ENCODE measurements at regions not wholly inside any gene's neighbourhood (a gene's known extent, or its start where the extent isn't known, plus 50 kb on each side); places are given as distances from the start of the nearest gene placed in this dataset.

GRCh38 chr12:65642061-65642661, 182.1 kb upstream of the HMGA2 start:
- intact Hi-C loops (cut with micrococcal nuclease) = no loop called here
- no peaks in the 10 kb centered on the region for H3K27me3 ChIP-seq (ENCODE audit: insufficient read depth, low read length)
- no peak overlapping the region for H3K4me3 ChIP-seq (replicated peaks in 1 of 2; ENCODE audit: low read depth in 1 of 2, low read length in 2 of 2)
- H3K27ac ChIP-seq (ENCODE audit: low read depth, low read length) = peak overlapping the region; percentile 73
- peaks cover 22% of the 10 kb centered on the region; the same call in 1 of the 2 replicates for H3K79me2 ChIP-seq (ENCODE audit: insufficient read depth, low read length)
- H3K4me2 ChIP-seq (ENCODE audit: low read length) = peak overlapping the region; percentile 43
- peak; percentile 28; the same call in 1 of the 2 replicates for TF ChIP-seq MAX (IDR thresholded peaks at IDR 0.05)
- no peak for TF ChIP-seq REST (IDR thresholded peaks at IDR 0.05; ENCODE audit: low read depth)
- peak; percentile 52; the same call in 1 of the 2 replicates for TF ChIP-seq FOSL1 (IDR thresholded peaks at IDR 0.05; ENCODE audit: low read depth)
- TF ChIP-seq JUND (IDR thresholded peaks at IDR 0.05) = peak; percentile 58; the same call in 1 of the 2 replicates
- no peak for TF ChIP-seq ZBTB33 (IDR thresholded peaks at IDR 0.05; ENCODE audit: extremely low read depth, insufficient replicate concordance, low read length)
- no peak for TF ChIP-seq ZNF274 (IDR thresholded peaks at IDR 0.05; ENCODE audit: low read depth, low read length)
- peak; percentile 77 for TF ChIP-seq SP1 (IDR thresholded peaks at IDR 0.05; ENCODE audit: low read depth)
- TF ChIP-seq SIN3A (IDR thresholded peaks at IDR 0.05; ENCODE audit: low read depth) = 0 out of 2 replicates have a peak, but pooled peaks have one; percentile 8
- no peak for TF ChIP-seq EZH2phosphoT487 (IDR thresholded peaks at IDR 0.05; ENCODE audit: borderline replicate concordance)
- TF ChIP-seq POLR2A (IDR thresholded peaks at IDR 0.05; ENCODE audit: borderline replicate concordance, extremely low read depth, insufficient read depth, insufficient read length) = no peak
- peak; percentile 31; the same call in 1 of the 2 replicates for TF ChIP-seq CBX3 (IDR thresholded peaks at IDR 0.05; ENCODE audit: low read depth)
- TF ChIP-seq TCF7L2 (IDR thresholded peaks at IDR 0.05; ENCODE audit: borderline replicate concordance, extremely low read depth, insufficient read depth, insufficient read length) = peak; percentile 64
- no peak for TF ChIP-seq ATF3 (IDR thresholded peaks at IDR 0.05)
- peaks cover 0 to 3% of the 10 kb centered on the region in 2 experiments; a peak in 1 of 4 replicates for H3K36me3 ChIP-seq (ENCODE audit: control insufficient read depth in 1 of 2, insufficient read depth in 2 of 2, low read length in 2 of 2)
- POLR2A ChIA-PET = interaction anchor here (1.0 to 3.1 kb wide), 6 partner anchors 10 to 142 kb away, joined by 3 to 15 read pairs (median 4); no protein-coding TSS in a partner anchor
- RAD21 ChIA-PET (ENCODE audit: low non-redundant PET in 1 of 2, low total read pairs in 2 of 2, uncharacterized antibody in 2 of 2, unreplicated experiment in 2 of 2) = no interaction called here
- H4K20me1 ChIP-seq (ENCODE audit: insufficient read depth) = no peaks in the 10 kb centered on the region
- H2AFZ ChIP-seq (ENCODE audit: low read depth, low read length, poor library complexity, severe bottlenecking) = peak overlapping the region; percentile 6
- H3K9ac ChIP-seq (ENCODE audit: low read length) = peak overlapping the region; percentile 38
- BruUV-seq (replicated peaks) = no TSS peak
- peaks cover 36 to 68% of the 10 kb centered on the region in 2 experiments for H3K4me1 ChIP-seq (ENCODE audit: control insufficient read depth in 1 of 2, insufficient read depth in 2 of 2, low read length in 2 of 2)
- no peaks in the 10 kb centered on the region for H3K9me3 ChIP-seq (ENCODE audit: control insufficient read depth in 1 of 2, insufficient read depth in 1 of 2, low read depth in 1 of 2, low read length in 2 of 2)
- DNase-seq (ENCODE audit: low read depth, low spot score) = no peak
- peak; percentile 81 for ATAC-seq
- no peaks in the 10 kb centered on the region for H3K9me2 ChIP-seq (ENCODE audit: insufficient read depth)
- CTCF ChIA-PET = interaction anchor here (1.0 kb wide), 1 partner anchor 40 kb away, joined by 4 read pairs; no protein-coding TSS in a partner anchor

All from HCT116 (cell line).